HEK293 (cell line): ENCODE measurements at regions not wholly inside any gene's neighbourhood (a gene's known extent, or its start where the extent isn't known, plus 50 kb on each side); places are given as distances from the start of the nearest gene placed in this dataset.

ENCODE experiments used
- CTCF ChIP-seq: fragments of 450-650 bp; formaldehyde crosslinking; IDR thresholded peaks from 2 replicates; pipeline ENCODE4 v1.5.1; 2016; ENCODE audit warnings: missing biosample characterization, missing genetic modification characterization
- ZBTB20 ChIP-seq: fragments of 450-650 bp; formaldehyde crosslinking; IDR thresholded peaks from 2 replicates; pipeline ENCODE4 v1.5.1; 2016; ENCODE audit warnings: missing biosample characterization, missing genetic modification characterization
- ZNF146 ChIP-seq: fragments of 450-650 bp; formaldehyde crosslinking; IDR thresholded peaks from 2 replicates; pipeline ENCODE4 v1.5.1; 2016; ENCODE audit warnings: missing biosample characterization, missing genetic modification characterization
- ZNF239 ChIP-seq: fragments of 450-650 bp; formaldehyde crosslinking; IDR thresholded peaks from 2 replicates; pipeline ENCODE4 v1.5.1; 2016; ENCODE audit warnings: missing biosample characterization, missing genetic modification characterization
- ZNF394 ChIP-seq: fragments of 450-650 bp; formaldehyde crosslinking; IDR thresholded peaks from 2 replicates; pipeline ENCODE4 v1.5.1; 2016; ENCODE audit warnings: missing biosample characterization, missing genetic modification characterization, mild to moderate bottlenecking, moderate library complexity, borderline replicate concordance
- ZNF514 ChIP-seq: fragments of 450-650 bp; formaldehyde crosslinking; IDR thresholded peaks from 2 replicates; pipeline ENCODE4 v1.5.1; 2016; ENCODE audit warnings: missing biosample characterization, missing genetic modification characterization

- TF ChIP-seq ZNF146 (tag by site-specific recombination), result no peak
- TF ChIP-seq ZNF514 (tag by site-specific recombination), result no peak
- no peak for TF ChIP-seq ZNF239 (tag by site-specific recombination)
- TF ChIP-seq ZNF394 (tag by site-specific recombination), result no peak
- no peak for TF ChIP-seq CTCF
- no peak for TF ChIP-seq ZBTB20 (tag by site-specific recombination)
These were observed 518.8 kb upstream of the MEX3C start for GRCh38 chr18:51716277-51716676.
